ENCODE measurements at regions not wholly inside any gene's neighbourhood (a gene's known extent, or its start where the extent isn't known, plus 50 kb on each side); places are given as distances from the start of the nearest gene placed in this dataset.

DNA sequence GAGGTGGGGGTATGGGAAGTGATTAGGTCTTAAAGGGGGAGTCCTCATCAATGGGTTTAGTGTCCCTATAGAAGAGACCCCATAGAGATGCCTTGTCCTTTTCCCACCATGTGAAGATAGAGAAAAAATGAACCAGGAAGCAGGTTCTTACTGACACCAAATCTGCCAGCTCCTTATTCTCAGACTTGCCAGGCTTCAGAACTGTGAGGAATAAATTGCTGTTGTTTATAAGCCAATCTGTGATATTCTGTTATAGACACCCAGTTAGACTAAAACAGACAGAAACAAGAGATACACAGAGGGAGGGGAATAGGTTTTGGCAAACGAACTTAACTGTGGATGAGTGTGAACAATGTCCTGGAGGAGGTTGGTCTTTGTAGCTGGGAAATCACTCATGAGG is 381.4 kb downstream of the ADRA2A start:
- no peak for DNase-seq
- intact Hi-C loops (cut with micrococcal nuclease), result no loop called here
- no peaks in the 10 kb centered on the region for H3K4me1 ChIP-seq
- no peak overlapping the region for H3K4me3 ChIP-seq
- H3K36me3 ChIP-seq, result no peaks in the 10 kb centered on the region
- peaks cover 31% of the 10 kb centered on the region for H3K27me3 ChIP-seq (ENCODE audit: low read depth)
- H3K9me3 ChIP-seq (replicated peaks), result no peaks in the 10 kb centered on the region
- no peak overlapping the region for H3K27ac ChIP-seq (replicated peaks)
- TF ChIP-seq, protein P1, sequence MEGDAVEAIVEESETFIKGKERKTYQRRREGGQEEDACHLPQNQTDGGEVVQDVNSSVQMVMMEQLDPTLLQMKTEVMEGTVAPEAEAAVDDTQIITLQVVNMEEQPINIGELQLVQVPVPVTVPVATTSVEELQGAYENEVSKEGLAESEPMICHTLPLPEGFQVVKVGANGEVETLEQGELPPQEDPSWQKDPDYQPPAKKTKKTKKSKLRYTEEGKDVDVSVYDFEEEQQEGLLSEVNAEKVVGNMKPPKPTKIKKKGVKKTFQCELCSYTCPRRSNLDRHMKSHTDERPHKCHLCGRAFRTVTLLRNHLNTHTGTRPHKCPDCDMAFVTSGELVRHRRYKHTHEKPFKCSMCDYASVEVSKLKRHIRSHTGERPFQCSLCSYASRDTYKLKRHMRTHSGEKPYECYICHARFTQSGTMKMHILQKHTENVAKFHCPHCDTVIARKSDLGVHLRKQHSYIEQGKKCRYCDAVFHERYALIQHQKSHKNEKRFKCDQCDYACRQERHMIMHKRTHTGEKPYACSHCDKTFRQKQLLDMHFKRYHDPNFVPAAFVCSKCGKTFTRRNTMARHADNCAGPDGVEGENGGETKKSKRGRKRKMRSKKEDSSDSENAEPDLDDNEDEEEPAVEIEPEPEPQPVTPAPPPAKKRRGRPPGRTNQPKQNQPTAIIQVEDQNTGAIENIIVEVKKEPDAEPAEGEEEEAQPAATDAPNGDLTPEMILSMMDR (IDR thresholded peaks at IDR 0.05; ENCODE audit: borderline replicate concordance), result no peak

DNA sequence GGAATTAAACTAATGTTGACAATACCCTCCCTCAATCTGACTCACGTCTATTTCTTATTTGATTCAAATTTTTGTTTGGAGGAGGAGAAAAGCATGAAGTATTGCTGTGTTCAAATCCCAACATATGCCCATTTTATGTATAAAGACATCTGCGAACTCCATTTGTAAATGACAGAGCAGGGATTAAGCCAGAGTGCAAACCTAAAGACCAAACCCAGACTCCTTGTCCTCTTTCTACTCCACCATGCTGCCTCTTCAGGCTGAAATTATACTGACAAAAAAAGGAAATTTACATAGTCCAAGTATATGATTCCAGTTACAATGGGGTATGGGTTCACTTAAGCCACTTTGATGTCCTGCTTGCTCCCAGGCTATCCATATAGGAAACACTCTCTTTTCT is 383.1 kb downstream of the ADRA2A start:
- Histone ChIP-seq H3K27ac (replicated peaks) (no peak overlapping the region), H3K27me3 (ENCODE audit: low read depth) (peaks cover 27% of the 10 kb centered on the region), H3K9me3 (replicated peaks) (no peaks in the 10 kb centered on the region), H3K36me3 (no peaks in the 10 kb centered on the region), H3K4me3 (no peak overlapping the region), H3K4me1 (no peaks in the 10 kb centered on the region)
- no peak for DNase-seq
- intact Hi-C loops (cut with micrococcal nuclease), result no loop called here
- TF ChIP-seq, protein P1 (IDR thresholded peaks at IDR 0.05; ENCODE audit: borderline replicate concordance), result no peak

DNA sequence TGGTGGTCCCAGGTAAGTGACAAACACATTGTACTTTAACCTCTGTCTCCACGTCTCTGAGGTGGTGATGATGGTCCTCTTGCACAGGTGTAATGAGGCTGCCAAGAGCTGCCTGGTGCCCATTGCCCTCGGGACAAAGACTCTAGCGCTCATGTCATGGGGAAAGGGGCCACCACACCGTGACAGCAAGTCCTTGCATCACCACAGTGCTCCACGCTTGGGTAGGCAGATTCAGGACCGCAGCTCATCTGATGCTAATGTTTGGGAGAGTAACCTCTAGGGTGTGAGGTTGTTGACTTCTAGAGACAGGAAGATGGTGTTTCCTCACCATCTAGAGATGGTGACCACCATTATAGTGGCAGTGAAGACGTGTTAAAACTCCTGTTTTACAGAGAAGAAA is 395.6 kb downstream of the ADRA2A start:
- Histone ChIP-seq H3K27ac (replicated peaks) (no peak overlapping the region), H3K4me1 (no peaks in the 10 kb centered on the region), H3K27me3 (ENCODE audit: low read depth) (peaks cover 18% of the 10 kb centered on the region), H3K36me3 (no peaks in the 10 kb centered on the region), H3K4me3 (no peak overlapping the region), H3K9me3 (replicated peaks) (peaks cover 3% of the 10 kb centered on the region)
- intact Hi-C loops (cut with micrococcal nuclease), result no loop called here
- DNase-seq, result no peak
- TF ChIP-seq, protein P1 (IDR thresholded peaks at IDR 0.05; ENCODE audit: borderline replicate concordance), result no peak

DNA sequence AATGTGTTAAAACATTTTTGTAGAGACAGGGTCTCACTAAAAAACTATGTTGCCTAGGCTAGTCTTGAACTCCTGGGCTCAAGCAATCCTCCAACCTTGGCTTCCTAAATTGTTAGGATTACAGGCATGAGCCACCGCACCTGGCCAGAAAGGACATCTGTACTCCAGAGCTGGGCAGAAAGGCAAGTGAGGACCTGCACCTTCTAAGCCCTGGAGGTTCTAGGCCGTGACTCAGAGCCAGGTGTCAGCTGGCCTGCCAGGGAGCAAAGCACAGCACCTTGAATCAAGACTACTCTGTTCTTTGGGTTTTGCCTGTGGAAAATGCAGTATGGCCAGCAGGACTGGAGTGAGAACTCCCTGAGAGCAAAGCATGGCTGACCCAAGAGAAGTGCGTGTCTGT is 396.5 kb downstream of the ADRA2A start:
- intact Hi-C loops (cut with micrococcal nuclease), result no loop called here
- Histone ChIP-seq H3K9me3 (replicated peaks) (peaks cover 3% of the 10 kb centered on the region), H3K27ac (replicated peaks) (no peak overlapping the region), H3K4me3 (no peak overlapping the region), H3K27me3 (ENCODE audit: low read depth) (peaks cover 12% of the 10 kb centered on the region), H3K4me1 (no peaks in the 10 kb centered on the region), H3K36me3 (no peaks in the 10 kb centered on the region)
- TF ChIP-seq, protein P1 (IDR thresholded peaks at IDR 0.05; ENCODE audit: borderline replicate concordance), result no peak
- DNase-seq, result no peak

DNA sequence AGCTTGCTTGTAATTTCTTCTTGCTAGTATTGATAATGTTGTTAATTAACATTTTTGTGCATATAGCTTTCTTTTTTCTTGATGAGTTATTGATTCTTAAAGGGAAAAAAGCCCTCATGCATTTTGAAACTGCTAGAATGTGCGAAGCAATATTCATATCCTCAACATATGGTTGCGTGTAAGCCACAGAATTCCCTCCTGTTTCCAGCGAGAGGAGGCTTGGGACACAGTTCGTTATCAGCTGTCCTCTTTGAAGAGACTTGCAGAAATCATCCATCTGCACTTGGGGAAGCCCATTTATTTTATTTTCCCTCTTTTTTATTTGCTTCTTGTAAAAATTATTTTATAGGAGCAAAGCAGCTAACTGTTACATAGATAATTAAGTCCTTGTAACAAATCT is 398.0 kb downstream of the ADRA2A start:
- Histone ChIP-seq H3K4me1 (no peaks in the 10 kb centered on the region), H3K27ac (replicated peaks) (no peak overlapping the region), H3K4me3 (no peak overlapping the region), H3K9me3 (replicated peaks) (no peaks in the 10 kb centered on the region), H3K27me3 (ENCODE audit: low read depth) (peaks cover 12% of the 10 kb centered on the region), H3K36me3 (no peaks in the 10 kb centered on the region)
- intact Hi-C loops (cut with micrococcal nuclease), result no loop called here
- no peak for DNase-seq
- TF ChIP-seq, protein P1 (IDR thresholded peaks at IDR 0.05; ENCODE audit: borderline replicate concordance), result no peak

DNA sequence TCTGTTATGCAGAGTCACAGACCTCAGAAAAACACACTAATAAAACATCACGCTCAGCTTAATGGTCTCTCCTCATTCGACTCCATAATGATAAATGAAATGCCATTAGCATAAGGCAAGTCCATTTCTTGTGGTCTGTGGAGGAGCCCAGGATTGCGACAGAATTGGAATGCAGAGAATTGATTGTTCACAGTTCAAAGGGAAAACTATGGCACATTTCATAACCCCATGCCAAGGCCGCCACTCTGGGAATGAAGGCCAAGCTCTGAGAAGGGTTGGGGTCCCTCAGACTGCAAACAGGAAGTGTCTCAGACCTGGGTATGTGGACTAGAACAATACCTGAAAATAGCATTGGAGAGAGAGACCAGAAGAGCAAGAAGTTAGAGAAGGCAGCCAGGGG is 398.9 kb downstream of the ADRA2A start:
- Histone ChIP-seq H3K27ac (replicated peaks) (no peak overlapping the region), H3K27me3 (ENCODE audit: low read depth) (peaks cover 7% of the 10 kb centered on the region), H3K9me3 (replicated peaks) (no peaks in the 10 kb centered on the region), H3K4me1 (no peaks in the 10 kb centered on the region), H3K4me3 (no peak overlapping the region), H3K36me3 (no peaks in the 10 kb centered on the region)
- DNase-seq, result no peak
- intact Hi-C loops (cut with micrococcal nuclease), result no loop called here
- TF ChIP-seq, protein P1 (IDR thresholded peaks at IDR 0.05; ENCODE audit: borderline replicate concordance), result no peak
